Right ventricle myocardium inferior (tissue), 1 donor: ENCODE measurements at regions not wholly inside any gene's neighbourhood (a gene's known extent, or its start where the extent isn't known, plus 50 kb on each side); places are given as distances from the start of the nearest gene placed in this dataset.

Experiments used
- ATAC-seq: fragments of 200-7000 bp; cut with Tn5 transposase; one replicate; pipeline ENCODE4 v1.9.1; 2020; ENCODE audit warnings: mild to moderate bottlenecking, moderate library complexity
- DNase-seq: peaks from one replicate; pipeline ENCODE4 v3.0.0; 2021; ENCODE audit errors: missing footprints
- intact Hi-C: fragments of 100-400 bp; cut with DNase I; formaldehyde crosslinking; loops from one replicate; pipeline ENCODE4 v1.11.0; 2022
- donor health status: DM: no; HTN: yes; CAD: no; lungs with severe emphysema.

DNA sequence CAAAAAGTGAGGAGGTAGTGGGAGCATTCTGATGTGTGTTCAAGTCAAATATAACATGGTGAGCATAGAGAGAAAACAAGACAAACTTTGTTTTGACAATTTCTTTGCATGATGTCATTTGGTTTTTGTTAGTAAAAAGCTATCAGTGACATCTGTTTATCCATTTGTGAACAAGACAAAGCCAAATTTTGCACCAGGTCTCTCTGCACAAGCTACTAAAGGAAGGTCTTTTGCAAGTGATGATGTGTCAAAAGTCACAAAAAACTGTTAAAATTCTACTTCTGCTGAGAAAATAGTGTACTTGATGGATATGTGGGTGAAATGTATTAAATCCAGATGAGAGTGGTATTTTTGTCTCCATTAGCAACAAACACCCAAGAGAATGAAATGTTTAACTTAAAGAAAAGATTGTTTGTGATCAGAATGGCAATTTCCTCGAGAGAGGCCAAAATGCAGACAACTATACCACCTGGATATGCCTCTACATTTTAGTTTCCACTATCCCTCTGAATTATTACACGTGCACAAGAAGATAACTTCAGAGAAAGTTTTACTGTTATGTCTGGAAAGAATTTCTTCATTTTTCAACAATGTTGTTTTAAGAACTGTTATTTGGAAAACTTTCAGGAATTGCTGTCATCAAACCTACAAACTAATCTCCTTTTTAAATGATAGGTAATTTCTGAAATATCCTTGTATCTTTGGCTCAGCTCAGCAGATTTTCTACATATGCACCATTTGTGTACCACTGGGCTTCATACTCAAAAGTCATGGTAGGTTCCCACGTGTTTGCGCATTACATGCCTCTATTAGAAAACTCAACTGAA, 807.4 kb upstream of the ADGRL2 start:
- DNase-seq (no peak), ATAC-seq (no peak)
- intact Hi-C loops = no loop called here

DNA sequence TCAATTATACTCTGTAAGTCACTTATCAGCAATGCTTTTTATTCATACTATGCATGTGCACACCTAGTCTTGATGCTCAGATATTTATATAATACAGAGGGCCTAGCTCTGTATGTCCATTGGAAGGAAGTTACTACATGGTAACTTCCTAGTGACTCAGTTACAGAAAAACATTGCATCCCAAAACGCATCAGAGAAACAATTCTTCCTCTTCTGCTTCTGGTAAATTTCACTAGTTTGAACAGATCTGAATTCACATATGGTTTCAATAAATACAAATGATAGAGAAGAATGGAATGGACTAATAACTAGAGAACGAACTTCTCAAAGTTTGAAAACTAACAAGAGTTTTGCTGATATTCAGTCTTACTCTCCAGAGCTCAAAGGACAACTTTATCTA, 811.3 kb upstream of the ADGRL2 start:
- no peak for DNase-seq
- intact Hi-C loops = no loop called here
- no peak for ATAC-seq

DNA sequence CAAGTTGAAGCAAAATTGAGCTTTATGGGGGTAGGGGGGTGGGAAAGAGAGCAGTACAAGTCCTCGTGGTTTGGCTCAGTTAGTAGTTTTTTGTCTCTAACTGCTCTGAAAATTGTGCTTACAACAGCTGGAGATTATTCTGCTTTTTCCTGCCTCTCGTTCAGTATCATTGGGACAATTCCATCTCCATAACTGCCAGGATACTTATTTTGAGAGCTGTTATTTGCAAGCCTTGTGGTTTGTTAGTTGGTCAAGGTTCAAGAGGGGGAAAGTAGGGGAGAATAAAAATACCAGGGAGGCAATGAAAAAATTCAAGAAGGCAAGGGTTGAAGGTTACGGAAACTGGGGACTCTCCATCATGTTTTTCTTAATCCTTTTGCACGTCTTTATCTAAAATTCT, 811.8 kb upstream of the ADGRL2 start:
- ATAC-seq (no peak), DNase-seq (no peak)

DNA sequence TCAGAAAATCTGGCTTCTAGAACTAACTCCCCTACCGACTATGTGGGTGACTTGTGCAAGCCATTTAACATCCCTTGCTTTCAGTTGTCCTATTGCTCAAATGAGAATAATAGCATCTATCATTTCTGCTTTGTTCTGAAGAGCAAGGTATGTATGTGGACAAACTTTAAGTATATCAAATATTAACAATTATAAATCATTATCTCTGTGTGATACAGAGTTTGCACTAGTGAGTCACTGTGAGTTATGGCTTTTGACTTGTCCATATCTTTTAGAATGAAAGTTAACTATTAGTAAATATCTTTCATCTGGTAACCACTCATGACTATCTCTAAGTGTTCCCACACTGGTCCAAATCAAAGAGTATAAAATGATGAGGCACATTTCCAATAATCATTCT, 812.9 kb upstream of the ADGRL2 start:
- intact Hi-C loops = no loop called here
- DNase-seq = no peak
- ATAC-seq = no peak

More for the DNA sequence above, 811.8 kb upstream of the ADGRL2 start:
- intact Hi-C loops = no loop called here

DNA sequence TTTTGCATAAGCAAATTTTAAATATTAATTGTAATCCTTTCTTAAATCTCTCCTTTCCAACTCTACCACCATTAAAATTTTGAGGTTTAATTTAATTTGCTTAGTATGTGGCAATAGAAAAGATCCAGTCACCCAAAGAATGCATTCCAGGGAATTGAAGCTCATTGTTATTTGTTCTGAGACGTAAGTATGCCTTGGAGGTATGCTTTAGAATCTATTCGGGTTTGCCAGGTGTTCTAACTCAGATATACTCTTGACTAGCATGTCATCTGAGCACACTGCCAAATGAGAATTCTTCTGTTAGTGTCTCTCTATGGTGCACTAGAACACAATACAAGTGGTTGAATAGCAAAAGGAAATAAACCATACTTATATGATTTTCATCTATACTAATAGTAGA, 813.6 kb upstream of the ADGRL2 start:
- intact Hi-C loops = no loop called here
- ATAC-seq (no peak), DNase-seq (no peak)

DNA sequence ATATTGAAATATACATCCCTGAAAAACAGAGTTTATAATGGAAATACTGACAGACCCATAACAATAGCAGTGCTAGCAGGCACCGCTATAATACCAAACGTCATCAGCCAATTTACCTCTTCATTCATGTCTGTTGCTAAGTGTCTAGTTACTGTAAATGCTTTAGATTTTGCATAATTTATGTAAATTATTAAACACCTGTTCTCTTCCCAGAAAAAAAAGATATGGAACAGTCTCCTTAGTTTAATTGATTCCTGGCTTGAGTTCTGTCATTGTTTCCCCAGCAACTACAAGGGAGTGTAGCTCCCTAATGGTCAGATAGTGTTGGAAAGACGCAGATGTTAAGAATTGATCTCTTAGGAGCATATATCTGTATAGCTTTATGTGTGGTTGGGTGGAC, 817.9 kb upstream of the ADGRL2 start:
- intact Hi-C loops = no loop called here
- ATAC-seq = no peak
- no peak for DNase-seq

DNA sequence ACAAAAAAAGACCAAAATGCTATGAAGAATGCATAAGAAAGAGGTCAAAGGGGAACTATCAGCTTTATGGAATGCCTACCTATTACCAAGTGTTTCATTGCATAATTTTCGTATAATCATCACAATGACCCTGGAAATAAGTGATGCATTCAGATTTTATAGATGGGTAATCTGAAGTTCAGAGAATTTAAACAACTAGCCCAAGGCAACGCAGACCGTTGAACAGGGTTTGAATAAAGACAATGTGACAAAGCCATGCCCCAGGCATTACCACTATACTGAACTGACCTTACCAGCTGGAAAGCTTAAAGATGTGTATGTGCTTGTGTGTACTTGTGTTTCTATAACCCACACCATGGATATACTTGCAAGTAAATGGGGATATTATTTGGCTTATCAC, 827.6 kb upstream of the ADGRL2 start:
- no peak for ATAC-seq
- DNase-seq = no peak
- intact Hi-C loops = no loop called here

DNA sequence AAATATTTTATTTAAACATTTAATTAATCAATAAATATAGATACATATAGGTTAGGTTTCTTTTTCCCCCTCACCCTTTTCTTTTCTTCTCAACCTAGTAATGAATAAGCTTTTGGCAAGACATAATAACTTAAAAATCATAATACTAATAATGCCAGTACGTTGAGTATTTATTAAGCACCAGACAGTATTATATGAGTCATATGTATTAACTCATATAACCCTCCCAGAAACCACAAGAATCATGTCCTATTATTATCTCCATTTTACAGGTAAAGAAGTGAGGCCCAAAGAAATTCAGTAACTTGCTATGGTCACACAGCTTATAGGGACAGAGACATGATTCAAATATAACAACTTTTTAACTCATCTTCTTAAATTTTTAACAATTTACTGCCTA, 834.5 kb upstream of the ADGRL2 start:
- ATAC-seq (no peak), DNase-seq (no peak)
- intact Hi-C loops = no loop called here

DNA sequence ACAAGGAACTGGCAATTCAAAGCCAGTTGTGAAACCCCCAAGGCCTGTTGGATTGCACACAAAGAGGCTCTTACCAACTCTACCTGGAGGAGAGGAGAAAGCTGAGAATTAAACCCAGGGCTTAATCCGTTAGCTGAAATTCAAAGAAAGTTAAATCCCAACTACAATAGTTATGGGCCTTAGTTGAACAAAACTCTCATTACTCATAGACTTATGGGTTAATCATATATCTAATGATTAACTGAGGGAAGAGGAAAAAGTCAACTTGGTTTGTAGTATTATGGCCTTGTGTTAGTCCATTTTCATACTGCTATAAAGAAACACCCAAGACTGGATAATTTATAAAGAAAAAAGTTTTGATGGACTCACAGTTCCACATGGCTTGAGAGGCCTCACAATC, 838.2 kb upstream of the ADGRL2 start:
- no peak for ATAC-seq
- DNase-seq = no peak
- intact Hi-C loops = no loop called here

DNA sequence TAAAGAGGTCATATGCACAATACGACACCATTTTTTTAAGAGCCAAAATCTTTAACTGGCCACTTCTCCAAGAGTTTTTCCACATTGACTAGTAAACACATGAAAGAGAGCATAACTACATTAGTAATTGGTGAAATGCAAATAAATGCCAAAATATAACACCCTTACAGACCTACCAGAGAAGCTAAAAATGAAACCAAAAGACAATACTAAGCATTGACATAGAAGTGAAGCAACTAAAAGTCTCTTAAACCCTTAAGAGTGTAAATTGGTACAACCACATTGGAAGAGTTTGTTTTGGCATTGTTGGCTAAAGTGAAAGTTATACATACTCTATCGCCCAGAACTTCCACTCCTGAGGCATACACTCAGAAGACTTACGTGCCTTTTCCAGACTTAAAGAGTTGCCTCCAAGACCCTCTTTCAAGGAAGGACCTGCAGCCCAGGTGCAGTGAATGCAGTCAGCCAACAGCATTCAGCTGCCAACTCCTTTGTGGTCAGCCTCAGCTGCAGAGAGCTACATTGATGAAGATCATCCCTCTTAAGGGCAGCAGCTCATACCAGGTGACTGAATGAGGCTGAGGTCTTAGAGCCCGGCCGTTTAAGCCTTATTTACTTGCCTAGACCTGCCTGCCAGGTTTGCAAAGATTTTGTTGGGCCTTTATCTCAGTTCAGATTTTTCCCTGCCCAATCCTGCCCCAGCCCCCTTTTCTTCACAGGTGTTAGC, 839.1 kb upstream of the ADGRL2 start:
- ATAC-seq = no peak
- DNase-seq = peak; percentile 28
- intact Hi-C loops = no loop called here

DNA sequence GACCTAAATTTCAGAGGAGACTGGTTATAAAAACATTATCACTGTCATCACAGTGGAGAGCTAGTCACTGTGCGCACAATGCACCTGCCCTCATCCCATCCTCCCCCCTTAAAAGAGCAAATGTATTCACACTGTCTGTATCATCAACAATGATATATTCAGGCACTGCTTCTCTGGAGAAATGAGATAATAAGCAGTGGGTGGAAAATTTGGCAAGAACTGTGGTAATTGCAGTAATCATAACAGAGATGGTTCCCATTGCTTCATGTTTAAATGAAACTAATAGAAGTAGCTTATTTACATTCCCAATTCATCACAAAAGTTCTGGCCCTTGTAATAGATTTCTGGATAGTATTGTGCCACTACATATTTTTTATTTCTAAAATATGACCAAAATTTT, 867.4 kb upstream of the ADGRL2 start:
- ATAC-seq (no peak), DNase-seq (no peak)
- intact Hi-C loops = no loop called here

DNA sequence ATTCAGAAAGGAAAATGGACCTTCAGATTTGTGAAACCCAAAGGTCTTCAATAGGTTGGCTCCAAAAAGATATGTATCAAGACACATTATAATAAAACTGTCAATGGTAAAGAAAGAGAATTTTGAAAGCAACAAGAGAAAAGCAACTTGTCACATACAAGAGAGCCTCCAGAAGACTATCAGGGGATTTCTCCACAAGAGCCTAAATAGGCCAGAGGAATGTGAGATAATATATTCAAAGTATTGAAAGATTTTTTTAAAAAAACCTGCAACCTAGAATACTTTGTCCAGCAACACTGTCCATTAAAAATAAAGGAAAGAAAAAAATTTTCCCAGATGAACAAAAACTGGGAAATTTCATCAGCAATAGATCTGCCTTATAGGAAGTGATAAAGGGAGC, 869.6 kb upstream of the ADGRL2 start:
- DNase-seq = no peak
- no peak for ATAC-seq
- intact Hi-C loops = no loop called here

DNA sequence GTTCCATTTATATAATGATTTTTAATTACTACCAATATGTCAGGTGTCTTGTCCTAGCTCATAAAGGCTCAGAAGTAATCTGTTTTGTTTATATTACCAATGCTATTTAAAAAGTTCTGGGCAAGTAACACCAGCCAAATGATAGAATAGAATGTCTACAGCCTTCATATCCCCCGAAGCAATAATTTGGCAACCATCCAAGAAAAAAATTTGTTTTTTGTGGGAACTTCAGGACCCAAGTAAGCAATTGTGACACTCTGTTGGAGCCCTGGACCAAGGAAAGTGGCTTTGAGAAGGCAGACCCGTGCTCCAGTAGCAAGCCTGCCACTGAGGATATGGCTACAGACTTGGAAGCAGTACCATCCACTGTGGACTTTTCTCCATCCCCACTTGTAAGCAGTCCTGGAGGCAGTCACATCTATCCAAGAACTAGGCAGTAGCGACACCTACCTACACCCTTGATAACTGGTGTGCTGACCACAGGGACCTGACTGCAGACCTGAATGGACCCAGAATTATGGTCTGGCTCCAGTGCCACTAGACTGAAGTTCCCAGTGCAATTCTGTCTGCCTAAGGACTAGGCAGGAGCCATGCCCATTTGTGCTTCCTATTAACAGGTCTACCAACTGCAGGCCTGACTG, 870.7 kb upstream of the ADGRL2 start:
- DNase-seq = no peak
- no peak for ATAC-seq
- intact Hi-C loops = no loop called here

DNA sequence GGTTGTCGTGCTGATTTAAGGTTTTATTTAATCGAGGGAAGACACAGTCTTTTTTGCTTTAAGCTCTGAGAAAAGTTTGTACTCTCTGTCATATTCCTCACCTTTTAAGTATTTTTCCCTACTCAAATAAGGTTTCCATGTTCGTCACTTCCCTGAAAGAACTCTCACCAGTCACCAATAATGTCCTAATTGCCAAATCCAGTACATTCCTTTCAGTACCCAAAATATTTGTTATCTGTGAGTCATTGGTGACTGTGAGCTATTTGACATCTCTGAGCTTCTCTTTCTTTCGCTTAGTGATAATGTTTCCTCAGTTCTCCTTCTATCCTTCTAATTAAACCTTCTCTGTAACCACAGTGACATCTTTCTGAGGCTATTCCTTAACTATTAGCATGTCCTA, 874.2 kb upstream of the ADGRL2 start:
- intact Hi-C loops = no loop called here
- ATAC-seq = no peak
- no peak for DNase-seq

DNA sequence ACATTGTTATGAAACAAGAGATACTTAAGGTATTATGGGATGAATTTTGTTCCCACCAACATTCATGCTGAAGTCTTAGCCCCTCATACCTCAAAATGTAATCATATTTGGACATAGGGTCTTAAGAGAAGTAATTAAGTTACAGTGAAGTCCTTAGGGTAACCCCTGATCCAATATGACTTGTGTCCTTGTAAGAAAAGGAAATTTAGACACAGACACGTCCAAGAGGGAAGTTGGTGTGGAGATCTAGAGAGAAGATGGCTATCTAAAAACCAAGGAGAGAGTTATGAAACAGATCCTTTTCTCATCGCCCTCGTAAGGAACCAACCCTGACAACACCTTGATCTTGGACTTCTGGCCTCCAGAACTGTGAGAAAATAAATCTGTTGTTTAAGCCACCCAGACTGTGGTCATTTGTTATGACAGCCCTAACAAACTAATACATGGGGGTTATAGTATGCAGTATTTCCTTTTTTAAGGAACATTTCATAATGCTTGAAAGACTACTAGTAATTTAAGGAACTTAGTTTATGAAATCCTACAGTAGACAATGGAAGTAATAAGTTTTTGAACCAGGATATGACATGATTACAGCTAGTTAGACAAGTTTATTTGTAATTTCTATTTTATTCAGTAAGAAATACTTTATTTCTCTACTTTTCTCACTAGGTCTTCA, 875.5 kb upstream of the ADGRL2 start:
- intact Hi-C loops = no loop called here
- DNase-seq = no peak

DNA sequence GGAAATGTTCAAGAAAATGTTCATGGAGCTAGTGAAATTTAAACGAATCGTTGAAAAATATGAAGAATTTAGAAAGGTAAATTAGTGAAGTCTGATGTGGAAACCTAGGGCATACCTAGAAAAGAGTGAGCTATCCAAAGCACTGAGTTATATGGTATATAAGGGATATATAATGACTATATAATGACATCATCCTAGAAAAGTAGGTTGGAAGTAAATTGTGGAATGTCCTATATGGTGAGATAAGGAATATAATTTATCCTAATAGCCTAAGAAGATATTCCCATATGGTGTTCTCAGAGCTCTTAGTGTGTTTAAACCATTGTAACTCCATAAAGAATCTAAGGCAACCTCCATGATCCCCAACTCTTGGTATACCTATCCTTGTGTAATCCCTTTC, 876.4 kb upstream of the ADGRL2 start:
- ATAC-seq (no peak), DNase-seq (no peak)
- intact Hi-C loops = no loop called here

More for the DNA sequence above, 875.5 kb upstream of the ADGRL2 start:
- no peak for ATAC-seq

DNA sequence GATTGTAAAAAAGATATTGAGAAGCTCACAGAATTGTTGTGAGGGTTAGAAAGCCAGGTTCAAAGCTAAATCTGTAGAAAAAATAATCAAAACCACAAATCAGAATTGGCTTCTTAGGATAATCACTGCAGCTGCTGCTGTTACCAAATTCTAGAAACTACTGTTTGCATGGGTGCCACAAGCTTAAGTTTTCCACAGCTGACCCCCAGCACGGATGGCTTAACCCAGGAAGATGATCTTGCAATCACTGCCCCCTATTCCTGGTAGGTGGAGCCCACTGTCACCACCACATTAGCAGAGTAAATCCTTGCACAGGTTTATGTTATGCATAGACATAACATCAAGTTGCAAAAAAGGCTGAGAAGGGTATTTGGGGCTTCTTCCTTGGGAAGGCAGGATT, 877.8 kb upstream of the ADGRL2 start:
- DNase-seq (no peak), ATAC-seq (no peak)
- intact Hi-C loops = no loop called here

DNA sequence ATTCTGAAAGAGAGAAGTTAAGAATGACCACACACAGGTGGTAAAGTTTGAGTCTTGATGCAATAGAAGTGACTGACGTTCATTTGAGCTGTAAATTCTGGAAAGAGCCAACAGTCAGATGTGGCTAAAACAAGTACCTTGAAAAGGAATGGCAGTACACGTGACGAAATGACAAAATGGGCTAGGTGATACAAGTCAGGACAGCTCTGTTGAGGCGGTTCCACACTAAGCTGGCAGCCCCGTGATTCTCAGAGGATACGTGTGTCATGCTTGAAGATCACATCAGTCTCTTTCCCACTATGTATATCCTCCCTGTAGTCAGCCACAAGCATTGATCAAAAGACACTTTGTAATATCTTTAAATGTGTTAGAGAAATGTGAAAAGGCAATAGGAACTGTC, 881.3 kb upstream of the ADGRL2 start:
- ATAC-seq (no peak), DNase-seq (no peak)
- intact Hi-C loops = no loop called here

DNA sequence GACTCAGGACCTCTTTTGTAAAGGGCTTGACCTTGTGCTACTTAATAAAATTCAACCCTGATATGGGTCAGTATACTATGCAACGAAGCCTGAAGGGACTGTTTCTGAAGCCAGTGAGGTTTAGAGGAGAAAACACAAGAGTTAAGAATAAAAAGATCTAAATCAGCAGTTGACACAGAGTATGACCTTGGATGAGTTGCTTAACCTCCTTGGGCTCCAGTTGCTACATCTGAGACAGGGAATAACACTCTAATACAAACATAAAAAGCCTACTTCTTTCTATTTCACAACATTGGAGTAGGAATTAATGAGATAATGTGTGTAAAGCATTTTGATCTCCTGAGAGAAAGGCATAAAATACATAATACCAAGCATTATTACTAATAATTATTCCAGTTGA, 882.4 kb upstream of the ADGRL2 start:
- DNase-seq (no peak), ATAC-seq (no peak)
- intact Hi-C loops = no loop called here

DNA sequence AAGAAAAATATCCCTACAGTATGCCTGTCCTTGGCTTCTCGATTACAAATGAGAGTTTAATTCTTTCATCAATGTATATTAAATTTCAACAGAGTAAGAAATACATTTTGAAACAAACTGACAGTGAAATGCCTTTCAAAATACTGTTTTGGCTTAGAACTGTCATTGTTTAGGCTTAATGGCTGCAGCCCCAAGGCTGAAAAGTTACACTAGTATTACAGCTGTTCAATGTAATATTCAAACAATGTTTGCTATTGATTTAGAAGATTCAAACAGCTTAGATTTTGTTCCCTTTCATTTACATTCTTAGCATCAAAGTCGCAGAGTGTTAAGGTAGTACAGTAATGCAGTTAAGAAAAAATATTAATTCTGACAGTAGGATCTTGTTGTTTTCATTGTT, 882.9 kb upstream of the ADGRL2 start:
- DNase-seq (no peak), ATAC-seq (no peak)
- intact Hi-C loops = no loop called here
